Coronary artery (tissue), 2 donors: ENCODE measurements at regions not wholly inside any gene's neighbourhood (a gene's known extent, or its start where the extent isn't known, plus 50 kb on each side); places are given as distances from the start of the nearest gene placed in this dataset.

Experiments
- DNase-seq: peaks from one replicate; pipeline ENCODE4 v3.0.0-alpha.2; 2017; ENCODE audit warnings: low spot score
- H3K27ac ChIP-seq, 2 donors: fragments of 200-600 bp; sonication (generic); one replicate each; pipeline ENCODE4 v1.5.1; 2016 to 2019
- H3K4me3 ChIP-seq: fragments of 200-600 bp; sonication (generic); 2 replicates; pipeline ENCODE4 v1.5.1; 2016; ENCODE audit warnings: mild to moderate bottlenecking, moderate library complexity
- TF ChIP-seq, protein P1 (sequence below): fragments of 200-600 bp; sonication (generic); IDR thresholded peaks from one replicate; pipeline ENCODE4 v1.5.1; 2019; ENCODE audit warnings: antibody characterized with exemption

DNA sequence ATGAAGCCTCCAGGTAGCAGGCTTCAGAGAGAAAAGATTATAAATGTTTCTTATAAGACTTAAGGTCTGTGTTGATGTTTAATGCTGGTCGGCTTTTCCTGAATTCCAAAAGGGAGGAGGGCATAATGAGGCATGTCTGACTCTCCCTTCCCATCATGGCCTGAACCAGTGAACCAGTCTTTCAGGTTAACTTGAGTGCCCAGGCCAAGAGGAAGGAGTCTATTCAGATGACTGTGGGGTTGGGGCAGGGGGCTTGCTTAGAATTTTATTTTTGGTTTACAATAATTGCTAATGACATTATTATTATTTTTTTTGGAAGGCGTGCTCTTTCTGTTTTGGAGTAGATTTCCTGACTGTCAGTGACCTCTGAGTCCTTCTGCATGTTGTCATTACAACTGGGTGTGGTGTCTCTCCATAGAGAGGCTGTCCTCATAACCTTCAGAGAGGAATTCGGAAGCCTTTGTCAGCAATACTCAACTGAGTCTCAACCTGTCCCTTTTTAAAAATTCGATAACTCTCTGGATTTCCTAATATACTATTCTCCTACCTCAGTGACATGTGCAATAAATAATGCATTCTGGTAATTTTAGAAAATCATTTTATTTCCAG, 275.1 kb upstream of the CXCR4 start:
- no peak overlapping the region for H3K27ac ChIP-seq
- DNase-seq: no peak
- no peak overlapping the region for H3K4me3 ChIP-seq
- TF ChIP-seq, protein P1, sequence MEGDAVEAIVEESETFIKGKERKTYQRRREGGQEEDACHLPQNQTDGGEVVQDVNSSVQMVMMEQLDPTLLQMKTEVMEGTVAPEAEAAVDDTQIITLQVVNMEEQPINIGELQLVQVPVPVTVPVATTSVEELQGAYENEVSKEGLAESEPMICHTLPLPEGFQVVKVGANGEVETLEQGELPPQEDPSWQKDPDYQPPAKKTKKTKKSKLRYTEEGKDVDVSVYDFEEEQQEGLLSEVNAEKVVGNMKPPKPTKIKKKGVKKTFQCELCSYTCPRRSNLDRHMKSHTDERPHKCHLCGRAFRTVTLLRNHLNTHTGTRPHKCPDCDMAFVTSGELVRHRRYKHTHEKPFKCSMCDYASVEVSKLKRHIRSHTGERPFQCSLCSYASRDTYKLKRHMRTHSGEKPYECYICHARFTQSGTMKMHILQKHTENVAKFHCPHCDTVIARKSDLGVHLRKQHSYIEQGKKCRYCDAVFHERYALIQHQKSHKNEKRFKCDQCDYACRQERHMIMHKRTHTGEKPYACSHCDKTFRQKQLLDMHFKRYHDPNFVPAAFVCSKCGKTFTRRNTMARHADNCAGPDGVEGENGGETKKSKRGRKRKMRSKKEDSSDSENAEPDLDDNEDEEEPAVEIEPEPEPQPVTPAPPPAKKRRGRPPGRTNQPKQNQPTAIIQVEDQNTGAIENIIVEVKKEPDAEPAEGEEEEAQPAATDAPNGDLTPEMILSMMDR: no peak

DNA sequence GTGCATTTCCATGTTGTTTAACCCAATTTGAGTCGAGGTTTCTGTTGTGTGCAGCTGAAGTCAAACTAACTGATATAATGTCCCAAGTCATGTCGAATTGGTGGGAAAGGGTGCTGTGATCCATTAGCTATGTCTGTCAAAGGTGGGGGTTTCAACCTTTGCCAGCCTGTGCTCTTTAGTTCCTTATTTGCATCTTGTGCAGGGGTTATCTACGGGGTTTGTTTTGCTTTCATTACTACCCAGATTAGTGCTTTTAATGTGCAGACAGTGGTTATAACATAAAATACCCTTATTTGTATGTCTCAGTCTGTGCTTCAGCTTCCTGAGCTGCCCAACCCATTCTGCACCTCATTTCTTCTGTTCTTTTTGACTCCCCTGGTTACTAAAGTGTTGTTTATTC, 271.9 kb upstream of the CXCR4 start:
- DNase-seq: no peak
- Histone ChIP-seq H3K4me3 (no peak overlapping the region), H3K27ac (no peak overlapping the region)
- TF ChIP-seq, protein P1: no peak

DNA sequence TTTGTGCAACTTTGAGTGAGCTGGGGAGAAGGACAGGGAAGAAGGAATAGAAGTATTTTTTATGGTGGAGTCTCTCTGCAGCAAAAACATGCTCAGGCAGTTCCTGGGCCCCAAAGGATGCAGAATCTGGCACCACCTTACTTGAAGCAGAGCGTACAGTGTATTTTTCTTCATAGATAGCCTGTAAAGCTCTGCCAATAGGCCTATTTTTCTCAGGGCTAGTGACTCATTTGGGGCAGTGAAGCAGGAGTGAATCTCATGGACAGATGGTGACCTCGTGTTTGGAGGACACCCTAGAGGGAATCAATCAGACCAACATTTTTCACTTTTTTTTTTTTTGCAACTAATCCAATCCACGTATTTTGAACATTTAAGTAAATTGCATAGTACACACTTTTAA, 268.1 kb upstream of the CXCR4 start:
- DNase-seq: no peak
- no peak overlapping the region for H3K27ac ChIP-seq
- no peak overlapping the region for H3K4me3 ChIP-seq
- TF ChIP-seq, protein P1: no peak

DNA sequence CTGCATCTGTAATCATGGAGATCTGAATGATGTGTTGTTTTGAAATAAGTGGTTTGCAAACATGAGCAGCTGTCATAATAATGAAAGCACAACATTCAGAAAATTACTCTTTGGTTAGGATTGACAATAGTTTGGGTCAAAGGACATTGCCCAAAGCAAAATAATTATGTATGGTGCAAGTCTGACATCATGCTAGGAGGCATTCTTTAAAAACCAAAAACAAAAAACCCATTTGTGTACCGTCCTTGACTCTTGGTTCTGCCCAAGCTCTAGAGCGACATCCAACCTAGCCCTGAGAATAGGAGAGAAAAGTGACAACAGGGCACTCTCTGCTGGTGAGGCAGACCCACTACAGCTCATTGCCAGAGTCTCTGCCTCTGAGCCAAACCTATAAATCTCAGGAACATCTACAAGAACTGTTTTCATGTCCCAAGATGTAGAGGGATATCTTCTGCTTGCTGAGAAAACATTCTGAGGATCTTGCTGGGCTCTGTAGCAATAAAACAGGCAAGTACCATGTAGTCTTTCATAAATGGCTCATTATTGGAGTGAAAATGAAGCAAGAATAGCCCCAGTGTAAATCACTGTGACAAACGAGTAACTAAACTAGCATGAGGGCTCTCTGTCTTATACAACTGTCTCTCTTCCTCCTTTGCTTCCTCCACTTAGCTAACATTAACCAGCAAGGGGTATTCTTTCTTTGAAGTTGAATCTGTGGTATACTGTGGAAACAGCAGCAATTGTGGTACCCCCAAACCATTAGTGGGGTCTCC, 266.8 kb upstream of the CXCR4 start:
- H3K4me3 ChIP-seq: no peak overlapping the region
- TF ChIP-seq, protein P1: no peak
- no peak overlapping the region for H3K27ac ChIP-seq
- DNase-seq: no peak

DNA sequence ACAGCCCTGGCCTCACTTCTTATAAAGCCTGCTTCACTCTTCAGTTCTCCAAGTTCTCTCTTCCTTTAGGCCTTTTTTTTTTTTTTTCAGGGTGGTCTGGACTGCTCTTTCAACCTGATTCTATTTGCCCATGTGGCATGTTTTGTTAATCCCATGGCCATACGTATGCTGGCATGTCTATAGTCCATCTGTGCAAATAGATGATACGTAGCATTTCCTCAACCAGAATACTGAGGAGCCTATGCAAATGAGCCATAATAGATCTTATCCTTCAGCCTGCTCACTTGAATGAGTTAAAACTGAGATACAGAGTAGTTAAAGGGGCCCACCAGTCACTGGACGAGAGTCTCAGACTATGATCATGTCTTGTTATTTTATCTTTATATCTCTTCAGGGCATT, 265.2 kb upstream of the CXCR4 start:
- TF ChIP-seq, protein P1: no peak
- Histone ChIP-seq H3K27ac (no peak overlapping the region), H3K4me3 (no peak overlapping the region)
- no peak for DNase-seq

DNA sequence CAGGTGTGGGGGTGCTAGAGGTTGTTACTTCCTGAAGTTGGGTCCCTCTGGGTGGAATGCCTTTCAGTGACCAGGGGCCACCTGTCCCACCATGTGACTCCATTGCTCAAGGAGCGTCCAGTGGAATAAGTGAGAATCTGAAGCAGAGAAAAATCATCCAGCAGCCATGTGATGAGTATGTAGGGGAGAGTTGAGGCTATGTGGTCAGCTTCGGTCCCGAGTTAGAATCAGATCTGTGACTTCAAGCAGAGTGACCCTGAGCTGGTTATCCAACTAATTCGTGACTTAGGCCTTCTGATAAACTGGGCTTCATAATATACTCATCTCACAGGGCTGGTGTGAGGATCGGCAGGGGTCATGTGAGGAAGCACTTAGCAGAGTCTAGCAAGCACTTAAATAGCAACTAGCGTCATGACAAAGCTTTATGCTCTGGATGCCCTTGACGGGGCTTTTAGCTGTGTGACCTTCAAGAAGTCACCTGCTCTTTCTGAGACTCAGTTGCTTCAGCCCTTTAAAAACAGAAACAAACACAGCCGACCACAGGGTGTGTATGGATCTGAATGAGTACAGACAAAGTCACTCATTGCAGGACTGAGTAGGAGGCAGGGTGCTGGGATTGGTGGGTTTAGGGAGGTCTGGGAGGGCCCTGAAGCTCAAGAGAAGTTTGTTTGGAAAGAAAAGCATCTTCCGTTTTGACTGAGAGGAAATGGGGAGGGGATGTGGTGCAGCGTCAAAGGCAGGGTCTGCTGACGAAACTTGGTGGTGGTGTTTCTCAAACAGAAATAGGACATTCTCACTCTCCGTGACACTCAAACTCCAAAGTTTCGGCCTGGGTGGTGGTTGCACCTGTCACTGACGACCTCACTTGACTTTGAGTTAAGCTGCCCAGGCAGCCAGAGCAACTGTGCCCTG, 264.0 kb upstream of the CXCR4 start:
- TF ChIP-seq, protein P1: no peak
- no peak overlapping the region for H3K4me3 ChIP-seq
- H3K27ac ChIP-seq: no peak overlapping the region
- no peak for DNase-seq
